BLaER1 treated with 17β-estradiol and CSF1 and Interleukin-3, amounts not matched to agents 10 nM and 100 nM (cell line): ENCODE measurements at regions not wholly inside any gene's neighbourhood (a gene's known extent, or its start where the extent isn't known, plus 50 kb on each side); places are given as distances from the start of the nearest gene placed in this dataset.
"Not testable (repeated sequence)": the region's sequence is repeated elsewhere in the genome, so short reads cannot be mapped to it uniquely, and the experiment has no call there.

ENCODE experiments used
- H3K27ac ChIP-seq, 11 experiments: shearing (Covaris generic); formaldehyde crosslinking; 2 replicates each; pipeline ENCODE4 v1.8.1; 2022
- H3K27me3 ChIP-seq, 11 experiments: shearing (Covaris generic); formaldehyde crosslinking; 2 replicates each; pipeline ENCODE4 v1.8.1; 2022
- H3K36me3 ChIP-seq, 11 experiments: shearing (Covaris generic); formaldehyde crosslinking; 2 replicates each; pipeline ENCODE4 v1.8.1; 2022
- H3K4me1 ChIP-seq, 10 experiments: shearing (Covaris generic); formaldehyde crosslinking; 2 replicates each; pipeline ENCODE4 v1.8.1; 2022
- H3K4me2 ChIP-seq, 11 experiments: shearing (Covaris generic); formaldehyde crosslinking; 2 replicates each; pipeline ENCODE4 v1.8.1; 2022
- H3K4me3 ChIP-seq, 10 experiments: shearing (Covaris generic); formaldehyde crosslinking; 2 replicates each; pipeline ENCODE4 v1.8.1; 2022
- H3K9ac ChIP-seq, 11 experiments: shearing (Covaris generic); formaldehyde crosslinking; 2 replicates each; pipeline ENCODE4 v1.8.1; 2022
- H3K9me3 ChIP-seq, 11 experiments: shearing (Covaris generic); formaldehyde crosslinking; replicated peaks in 1 of 11; 2 replicates each; pipeline ENCODE4 v1.8.1; 2022
- H4K20me1 ChIP-seq, 11 experiments: shearing (Covaris generic); formaldehyde crosslinking; 2 replicates each; pipeline ENCODE4 v1.8.1; 2022
- Cebpa-rat ChIP-seq, 11 experiments: shearing (Covaris generic); IDR thresholded peaks; 2 replicates each; pipeline ENCODE4 v1.8.1; 2022

DNA sequence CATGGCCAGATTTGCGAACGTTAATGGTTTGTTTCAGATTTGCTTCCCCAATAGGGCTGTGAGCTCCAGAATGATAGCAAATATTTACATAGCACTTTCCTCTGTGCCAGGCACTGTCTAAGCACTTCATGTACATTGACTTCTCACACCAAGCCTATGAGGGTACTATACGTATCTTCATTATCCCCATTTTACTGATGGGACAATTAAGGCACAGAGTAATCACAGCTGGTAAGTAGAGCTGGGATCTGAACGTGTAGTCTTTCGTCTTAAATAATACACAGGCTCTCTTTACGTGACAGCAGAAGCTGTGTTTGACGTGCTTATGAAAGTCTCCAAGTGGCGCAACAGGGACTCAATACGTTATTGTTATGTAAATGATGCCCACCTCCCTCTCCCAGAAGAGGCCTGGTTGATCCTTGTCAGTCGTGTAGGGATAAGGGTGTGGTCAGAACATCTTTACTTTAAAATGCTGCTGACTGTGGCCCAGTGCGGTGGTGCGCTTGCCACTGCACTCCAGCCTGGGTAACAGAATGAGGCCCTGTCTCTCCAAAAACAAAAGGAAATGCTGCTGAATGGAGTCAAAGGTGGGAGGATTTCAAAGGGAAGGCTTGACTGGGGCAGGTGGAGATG is 66.3 kb upstream of the TCL1B start:
- Histone ChIP-seq H3K27ac (no peak overlapping the region), H3K36me3 (no peaks in the 10 kb centered on the region), H3K4me2 (no peak overlapping the region)

DNA sequence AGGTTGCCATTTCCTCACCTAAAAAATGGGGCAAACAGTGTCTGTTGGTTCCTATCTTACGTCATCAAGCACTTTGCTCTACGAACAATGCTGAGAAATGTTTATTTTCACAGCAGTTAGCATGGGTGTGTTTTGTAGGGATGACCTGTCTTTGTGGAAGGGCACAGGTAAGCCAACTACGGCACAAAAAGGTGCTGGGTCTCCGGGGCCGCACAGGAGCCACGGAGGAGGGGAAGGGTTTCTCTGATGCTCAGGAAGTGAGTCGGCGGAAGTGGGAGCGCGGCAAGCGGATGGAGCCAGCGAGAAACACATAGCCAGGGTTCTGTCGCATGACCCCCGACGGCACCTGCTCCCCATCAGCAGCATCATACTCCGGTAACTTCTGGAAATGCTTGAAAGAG is 65.6 kb upstream of the TCL1B start:
- H3K4me1 ChIP-seq = peaks cover 4 to 20% (median 17%) of the 10 kb centered on the region in 10 experiments; a peak in 19 of 20 replicates
- H3K4me3 ChIP-seq = no peak overlapping the region
- H3K27me3 ChIP-seq = no peaks in the 10 kb centered on the region
- peaks cover 9 to 20% (median 18%) of the 10 kb centered on the region in 11 experiments; a peak in 20 of 22 replicates for H3K9me3 ChIP-seq
- TF ChIP-seq Cebpa-rat (IDR thresholded peaks at IDR 0.05) = no peak
- no peaks in the 10 kb centered on the region for H3K36me3 ChIP-seq
- no peak overlapping the region for H3K9ac ChIP-seq
- H3K27ac ChIP-seq = no peak overlapping the region
- H3K4me2 ChIP-seq = no peak overlapping the region
- no peaks in the 10 kb centered on the region for H4K20me1 ChIP-seq

More for the DNA sequence above, 66.3 kb upstream of the TCL1B start:
- H4K20me1 ChIP-seq = no peaks in the 10 kb centered on the region
- H3K4me3 ChIP-seq = no peak overlapping the region
- peaks cover 0 to 15% (median 13%) of the 10 kb centered on the region in 10 experiments; a peak in 17 of 20 replicates for H3K4me1 ChIP-seq
- H3K9me3 ChIP-seq = peaks cover under 1 to 13% (median 11%) of the 10 kb centered on the region in 11 experiments; a peak in 18 of 22 replicates
- no peak for TF ChIP-seq Cebpa-rat (IDR thresholded peaks at IDR 0.05)
- no peaks in the 10 kb centered on the region for H3K27me3 ChIP-seq
- H3K9ac ChIP-seq = no peak overlapping the region

GRCh38 chr14:95623195-95623594 is 63.0 kb upstream of the TCL1B start:
- H3K27ac ChIP-seq = no peak overlapping the region
- peak overlapping the region in 9 of 11 experiments; percentile 40 to 70 (median 59); a peak in 18 of 22 replicates for H3K4me2 ChIP-seq
- TF ChIP-seq Cebpa-rat (IDR thresholded peaks at IDR 0.05) = no peak
- H3K9ac ChIP-seq = no peak overlapping the region
- no peaks in the 10 kb centered on the region for H4K20me1 ChIP-seq
- H3K9me3 ChIP-seq = peaks cover 9 to 27% (median 19%) of the 10 kb centered on the region in 11 experiments; a peak in 20 of 22 replicates
- H3K4me3 ChIP-seq = no peak overlapping the region
- peaks cover 9 to 31% (median 26%) of the 10 kb centered on the region in 10 experiments; a peak in 19 of 20 replicates for H3K4me1 ChIP-seq
- H3K27me3 ChIP-seq = no peaks in the 10 kb centered on the region
- no peaks in the 10 kb centered on the region for H3K36me3 ChIP-seq

DNA sequence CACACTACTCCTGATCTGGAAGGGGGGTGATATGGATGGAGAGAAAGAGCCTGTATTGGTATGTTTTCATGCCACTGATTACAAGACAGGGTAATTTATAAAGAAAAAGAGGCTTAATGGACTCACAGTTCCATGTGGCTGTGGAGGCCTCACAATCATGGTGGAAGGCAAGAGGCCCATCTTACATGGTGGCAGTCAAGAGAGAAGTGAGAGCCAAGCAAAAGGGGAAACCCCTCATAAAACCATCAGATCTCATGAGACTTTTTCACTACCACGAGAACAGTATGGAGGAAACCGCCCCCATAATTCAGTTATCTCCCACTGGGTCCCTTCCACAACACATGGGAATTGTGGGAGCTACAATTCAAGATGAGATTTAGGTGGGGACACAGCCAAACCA is 60.5 kb upstream of the TCL1B start:
- not testable (repeated sequence) for H3K27ac ChIP-seq

GRCh38 chr14:95635051-95635450 is 51.2 kb upstream of the TCL1B start:
- TF ChIP-seq Cebpa-rat (IDR thresholded peaks at IDR 0.05) = no peak

More for the DNA sequence above, 60.5 kb upstream of the TCL1B start:
- H3K9ac ChIP-seq, H3K36me3 ChIP-seq, H4K20me1 ChIP-seq, H3K27me3 ChIP-seq, H3K4me3 ChIP-seq: not testable (repeated sequence)
- Histone ChIP-seq H3K9me3 (peaks cover 17 to 46% (median 32%) of the 10 kb centered on the region in 11 experiments), H3K4me1 (peaks cover 9 to 31% (median 26%) of the 10 kb centered on the region in 10 experiments; a peak in 19 of 20 replicates), H3K4me2 (peak overlapping the region in 10 of 11 experiments; percentile 15 to 44 (median 28); a peak in 17 of 22 replicates)

More at GRCh38 chr14:95635051-95635450, 51.2 kb upstream of the TCL1B start:
- H3K36me3 ChIP-seq = 0 out of 22 replicates have a peak, but pooled peaks cover 0 to 4% (median 0%) of the 10 kb centered on the region in 11 experiments
- H3K4me1 ChIP-seq = no peaks in the 10 kb centered on the region
- no peak overlapping the region for H3K27ac ChIP-seq
- H4K20me1 ChIP-seq = no peaks in the 10 kb centered on the region
- H3K9ac ChIP-seq = no peak overlapping the region
- H3K4me2 ChIP-seq = no peak overlapping the region
- H3K4me3 ChIP-seq = no peak overlapping the region
- H3K27me3 ChIP-seq = no peaks in the 10 kb centered on the region
- H3K9me3 ChIP-seq = peaks cover 15 to 41% (median 27%) of the 10 kb centered on the region in 11 experiments
